Hepatocyte (in vitro differentiated cells): ENCODE measurements at regions not wholly inside any gene's neighbourhood (a gene's known extent, or its start where the extent isn't known, plus 50 kb on each side); places are given as distances from the start of the nearest gene placed in this dataset.

Experiments
- EZH2 ChIP-seq: fragments of 200-600 bp; sonication (generic); IDR thresholded peaks from 2 replicates; pipeline ENCODE4 v1.6.1; 2016; ENCODE audit warnings: antibody characterized with exemption, mild to moderate bottlenecking, borderline replicate concordance
- EZH2phosphoT487 ChIP-seq: fragments of 200-600 bp; sonication (generic); IDR thresholded peaks from one replicate; pipeline ENCODE4 v1.6.1; 2018; ENCODE audit warnings: antibody characterized with exemption, mild to moderate bottlenecking, low read depth, moderate library complexity; ENCODE audit not compliant: unreplicated experiment, severe bottlenecking
- TF ChIP-seq, protein P1 (sequence below): fragments of 200-600 bp; sonication (generic); IDR thresholded peaks from 2 replicates; pipeline ENCODE4 v1.5.1; 2016; ENCODE audit warnings: antibody characterized with exemption, mild to moderate bottlenecking; ENCODE audit not compliant: poor library complexity

DNA sequence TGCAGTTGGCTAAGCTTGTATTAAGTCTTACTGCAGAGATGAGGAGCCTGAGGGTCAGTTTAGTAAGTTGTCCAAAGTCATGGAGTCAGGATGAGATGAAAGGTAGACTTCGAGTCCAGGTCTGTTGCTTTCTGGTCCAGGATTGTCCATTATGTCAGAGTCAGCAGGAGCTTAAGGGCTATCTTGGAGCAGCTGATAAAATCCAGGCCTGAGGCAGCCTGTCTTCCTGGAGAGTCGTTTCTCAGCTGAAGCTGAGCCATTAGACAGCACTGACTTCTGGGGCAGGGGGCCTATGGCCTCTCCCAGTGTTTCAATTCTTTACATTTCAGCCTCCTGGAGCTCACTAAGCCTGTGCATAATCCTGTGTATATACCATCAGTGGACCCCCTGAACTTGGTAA lies 219.5 kb upstream of the GAP43 start:
- TF ChIP-seq, protein P1, sequence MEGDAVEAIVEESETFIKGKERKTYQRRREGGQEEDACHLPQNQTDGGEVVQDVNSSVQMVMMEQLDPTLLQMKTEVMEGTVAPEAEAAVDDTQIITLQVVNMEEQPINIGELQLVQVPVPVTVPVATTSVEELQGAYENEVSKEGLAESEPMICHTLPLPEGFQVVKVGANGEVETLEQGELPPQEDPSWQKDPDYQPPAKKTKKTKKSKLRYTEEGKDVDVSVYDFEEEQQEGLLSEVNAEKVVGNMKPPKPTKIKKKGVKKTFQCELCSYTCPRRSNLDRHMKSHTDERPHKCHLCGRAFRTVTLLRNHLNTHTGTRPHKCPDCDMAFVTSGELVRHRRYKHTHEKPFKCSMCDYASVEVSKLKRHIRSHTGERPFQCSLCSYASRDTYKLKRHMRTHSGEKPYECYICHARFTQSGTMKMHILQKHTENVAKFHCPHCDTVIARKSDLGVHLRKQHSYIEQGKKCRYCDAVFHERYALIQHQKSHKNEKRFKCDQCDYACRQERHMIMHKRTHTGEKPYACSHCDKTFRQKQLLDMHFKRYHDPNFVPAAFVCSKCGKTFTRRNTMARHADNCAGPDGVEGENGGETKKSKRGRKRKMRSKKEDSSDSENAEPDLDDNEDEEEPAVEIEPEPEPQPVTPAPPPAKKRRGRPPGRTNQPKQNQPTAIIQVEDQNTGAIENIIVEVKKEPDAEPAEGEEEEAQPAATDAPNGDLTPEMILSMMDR, result no peak
- no peak for TF ChIP-seq EZH2phosphoT487
- no peak for TF ChIP-seq EZH2
